ENCODE measurements at regions not wholly inside any gene's neighbourhood (a gene's known extent, or its start where the extent isn't known, plus 50 kb on each side); places are given as distances from the start of the nearest gene placed in this dataset.
"Not testable (repeated sequence)": the region's sequence is repeated elsewhere in the genome, so short reads cannot be mapped to it uniquely, and the experiment has no call there.

DNA sequence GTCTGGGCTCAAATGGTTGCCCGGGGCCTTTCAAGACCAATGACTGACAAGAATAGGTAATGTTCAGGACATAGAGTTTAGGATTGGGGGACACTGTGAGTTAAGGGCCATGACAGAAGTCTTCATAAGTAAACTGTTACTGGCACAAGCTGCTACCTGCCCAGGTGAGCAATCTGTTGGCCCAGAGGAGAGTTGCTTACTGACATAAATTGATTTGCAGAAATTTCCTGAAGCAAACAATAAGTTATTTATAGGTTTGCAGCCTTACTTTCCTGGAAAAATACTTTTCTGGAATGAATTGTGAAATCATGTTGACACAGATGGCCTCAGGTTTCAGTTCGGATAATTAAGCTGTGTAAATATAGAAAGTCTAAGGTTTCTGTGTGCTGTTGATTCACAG is 202.8 kb upstream of the C1QTNF3 start:
- peak overlapping the region; percentile 57 to 93 (median 93) for H3K27ac ChIP-seq
- peak; percentile 31 to 66 (median 45) for DNase-seq
- peak; percentile 46 for TF ChIP-seq POLR2A (IDR thresholded peaks at IDR 0.05)
- H3K4me1 ChIP-seq; H3K27me3 ChIP-seq; H3K36me3 ChIP-seq; H3K9me3 ChIP-seq; intact Hi-C loops (cut with DNase I); ATAC-seq: not testable (repeated sequence)
- 24% methylated on average over 2 of the region's 2 CpGs for WGBS (ENCODE audit: insufficient coverage, low coverage, low lambda C conversion rate, missing lambda C conversion rate)
- H3K4me3 ChIP-seq = peak overlapping the region in 2 of 3 donors; percentile 18 to 24

DNA sequence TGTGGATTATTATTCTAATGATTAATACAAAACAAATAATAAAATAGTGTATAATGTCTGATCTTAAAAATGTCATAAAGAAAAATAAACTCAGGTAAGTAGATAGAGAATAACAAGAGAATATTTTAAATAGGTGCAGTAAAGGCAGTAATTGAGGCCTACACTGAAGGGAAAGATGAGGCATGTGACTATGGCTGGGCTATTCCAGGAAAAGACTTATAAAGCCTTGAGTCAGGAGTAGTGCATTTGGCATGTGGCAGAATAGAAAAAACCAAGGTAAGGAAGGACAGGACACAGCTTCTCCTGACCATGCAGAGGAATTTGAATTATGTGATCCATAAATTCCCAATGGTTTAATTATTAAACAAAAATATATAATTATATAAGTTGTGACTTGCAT is 215.6 kb upstream of the C1QTNF3 start:
- DNase-seq; ATAC-seq; H3K9me3 ChIP-seq; H3K4me1 ChIP-seq; H3K27me3 ChIP-seq; H3K36me3 ChIP-seq; H3K4me3 ChIP-seq; intact Hi-C loops (cut with DNase I); H3K27ac ChIP-seq: not testable (repeated sequence)

DNA sequence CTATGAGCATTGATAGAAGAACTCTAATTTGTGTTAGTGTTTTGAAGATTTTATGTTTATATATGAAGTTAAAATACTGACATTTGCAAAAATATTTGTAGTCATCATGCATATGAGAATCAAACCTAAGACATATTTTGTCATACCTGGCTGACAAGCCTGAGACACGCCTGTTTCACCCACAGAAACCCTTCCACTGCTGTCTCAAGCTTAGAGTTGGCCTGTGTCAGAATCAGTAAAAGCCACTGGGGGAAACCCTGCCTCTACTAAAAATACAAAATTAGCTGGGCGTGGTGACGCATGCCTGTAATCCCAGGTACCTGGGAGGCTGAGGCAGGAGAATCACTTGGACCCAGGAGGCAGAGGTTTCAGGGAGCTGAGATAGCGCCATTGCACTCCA is 218.0 kb upstream of the C1QTNF3 start:
- H3K27ac ChIP-seq; H3K4me3 ChIP-seq; H3K27me3 ChIP-seq; ATAC-seq; H3K36me3 ChIP-seq; intact Hi-C loops (cut with DNase I); DNase-seq; H3K4me1 ChIP-seq; H3K9me3 ChIP-seq: not testable (repeated sequence)
- WGBS (ENCODE audit: insufficient coverage, low coverage, low lambda C conversion rate, missing lambda C conversion rate) = 44% methylated on average over 2 of the region's 4 CpGs

DNA sequence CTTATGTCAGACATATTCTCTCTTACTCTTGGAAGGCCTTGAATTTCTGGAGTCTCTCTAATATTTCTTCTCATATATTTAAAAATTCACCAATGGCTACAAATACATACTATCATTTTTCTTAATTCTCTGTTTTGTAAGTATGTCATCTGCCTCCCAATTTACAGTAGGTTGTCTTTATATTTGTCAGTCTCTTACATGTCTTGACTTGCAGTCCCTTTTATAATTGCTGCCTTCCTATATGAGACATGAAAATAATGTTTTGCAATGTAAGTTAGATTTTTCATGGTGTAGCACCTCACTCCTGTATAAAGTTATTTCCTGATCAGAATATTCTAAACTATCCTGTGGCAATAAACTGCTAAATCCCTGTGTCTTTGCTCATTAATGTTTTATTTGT is 223.1 kb upstream of the C1QTNF3 start:
- H3K27ac ChIP-seq; H3K4me1 ChIP-seq; DNase-seq; ATAC-seq; intact Hi-C loops (cut with DNase I); H3K36me3 ChIP-seq; H3K4me3 ChIP-seq; H3K27me3 ChIP-seq; H3K9me3 ChIP-seq: not testable (repeated sequence)

DNA sequence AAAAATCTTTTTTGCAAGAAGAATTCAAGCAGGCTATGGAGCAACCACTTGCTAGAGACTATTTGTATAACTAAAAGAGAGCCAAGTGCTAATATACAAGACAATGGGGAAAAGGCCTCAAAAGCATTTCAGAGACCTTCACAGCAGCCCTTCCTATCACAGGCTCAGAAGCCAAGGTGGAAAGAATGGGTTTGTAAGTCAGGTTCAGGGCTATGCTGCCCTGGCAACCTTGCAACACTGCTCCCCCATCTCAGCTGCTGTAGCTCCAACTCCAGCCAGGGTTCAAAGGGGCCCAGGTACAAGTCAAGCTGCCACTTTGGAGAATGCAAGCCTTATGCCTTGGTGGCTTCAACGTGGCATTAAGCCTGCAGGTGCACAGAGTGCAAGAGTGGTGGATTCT is 253.7 kb upstream of the C1QTNF3 start:
- H3K27me3 ChIP-seq; H3K9me3 ChIP-seq; DNase-seq; H3K27ac ChIP-seq; H3K36me3 ChIP-seq; H3K4me3 ChIP-seq; ATAC-seq; H3K4me1 ChIP-seq; intact Hi-C loops (cut with DNase I): not testable (repeated sequence)
- WGBS (ENCODE audit: insufficient coverage, low coverage, low lambda C conversion rate, missing lambda C conversion rate) = 38% methylated on average over 1 of the region's 1 CpG

DNA sequence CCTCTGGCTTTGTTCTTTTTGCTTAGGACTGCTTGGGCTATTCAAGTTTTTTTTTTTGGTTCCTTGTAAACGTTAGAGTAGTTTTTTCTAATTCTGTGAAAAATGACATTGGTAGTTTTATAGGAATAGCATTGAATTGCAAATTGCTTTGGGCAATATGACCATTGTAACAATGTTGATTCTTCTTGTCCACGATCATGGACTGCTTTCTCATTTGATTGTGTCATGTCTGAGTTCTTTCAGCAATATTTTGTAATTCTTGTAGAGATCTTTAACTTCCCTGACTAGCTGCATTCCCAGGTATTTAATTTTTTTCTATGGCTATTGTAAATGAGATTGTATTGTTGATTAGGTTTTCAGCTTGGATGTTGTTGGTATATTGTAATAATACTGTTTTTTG is 286.2 kb upstream of the C1QTNF3 start:
- H3K4me3 ChIP-seq; H3K27ac ChIP-seq; H3K36me3 ChIP-seq; H3K4me1 ChIP-seq; H3K27me3 ChIP-seq; DNase-seq; ATAC-seq; H3K9me3 ChIP-seq; intact Hi-C loops (cut with DNase I): not testable (repeated sequence)
- WGBS (ENCODE audit: insufficient coverage, low coverage, low lambda C conversion rate, missing lambda C conversion rate) = 51% methylated on average over 2 of the region's 2 CpGs

DNA sequence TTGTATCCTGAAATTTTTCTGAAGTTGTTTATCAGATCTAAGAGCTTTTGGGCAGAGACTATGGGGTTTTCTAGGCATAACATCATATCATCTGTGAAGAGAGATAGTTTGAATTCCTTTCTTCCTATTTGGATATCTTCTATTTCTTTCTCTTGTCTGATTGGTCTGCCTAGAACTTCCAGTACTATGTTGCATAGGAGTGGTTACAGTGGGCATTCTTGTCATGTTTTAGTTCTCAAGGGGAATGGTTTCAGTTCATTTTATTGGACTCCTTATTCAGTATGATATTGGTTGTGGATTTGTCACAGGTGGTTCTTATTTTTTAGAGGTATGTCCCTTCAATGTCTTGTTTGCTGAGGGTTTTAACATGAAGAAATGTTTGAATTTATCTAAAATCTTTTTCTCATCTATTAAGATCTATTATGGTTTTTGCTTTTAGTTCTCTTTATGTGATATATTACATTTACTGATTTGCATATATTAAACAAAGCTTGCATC is 286.6 kb upstream of the C1QTNF3 start:
- ATAC-seq; H3K36me3 ChIP-seq; H3K9me3 ChIP-seq; DNase-seq; intact Hi-C loops (cut with DNase I); H3K27me3 ChIP-seq; H3K27ac ChIP-seq; H3K4me3 ChIP-seq; H3K4me1 ChIP-seq: not testable (repeated sequence)

DNA sequence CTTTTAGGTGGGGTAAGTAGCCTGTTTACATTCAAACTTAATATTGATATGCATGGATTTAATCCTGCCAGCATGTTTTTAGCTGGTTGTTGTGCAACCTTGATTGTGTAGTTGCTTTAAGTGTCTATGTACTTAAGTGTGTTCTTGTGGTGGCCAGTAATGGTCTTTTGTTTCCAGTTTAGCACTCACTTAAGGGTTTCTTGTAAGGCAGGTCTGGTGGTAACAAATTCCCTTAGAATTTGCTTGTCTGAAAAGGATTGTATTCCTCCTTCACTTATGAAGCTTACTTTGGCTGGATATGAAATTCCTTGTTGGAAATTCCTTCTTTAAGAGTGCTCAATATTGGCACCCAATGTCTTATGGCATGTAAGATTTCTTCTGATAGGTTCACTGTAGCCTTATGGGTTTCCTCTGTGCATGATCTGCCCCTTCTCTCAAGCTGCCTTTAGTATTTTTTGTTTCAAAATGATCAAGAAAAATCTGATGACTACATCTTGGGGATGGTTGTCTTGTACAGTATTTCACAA is 289.0 kb upstream of the C1QTNF3 start:
- ATAC-seq; intact Hi-C loops (cut with DNase I); DNase-seq: not testable (repeated sequence)

DNA sequence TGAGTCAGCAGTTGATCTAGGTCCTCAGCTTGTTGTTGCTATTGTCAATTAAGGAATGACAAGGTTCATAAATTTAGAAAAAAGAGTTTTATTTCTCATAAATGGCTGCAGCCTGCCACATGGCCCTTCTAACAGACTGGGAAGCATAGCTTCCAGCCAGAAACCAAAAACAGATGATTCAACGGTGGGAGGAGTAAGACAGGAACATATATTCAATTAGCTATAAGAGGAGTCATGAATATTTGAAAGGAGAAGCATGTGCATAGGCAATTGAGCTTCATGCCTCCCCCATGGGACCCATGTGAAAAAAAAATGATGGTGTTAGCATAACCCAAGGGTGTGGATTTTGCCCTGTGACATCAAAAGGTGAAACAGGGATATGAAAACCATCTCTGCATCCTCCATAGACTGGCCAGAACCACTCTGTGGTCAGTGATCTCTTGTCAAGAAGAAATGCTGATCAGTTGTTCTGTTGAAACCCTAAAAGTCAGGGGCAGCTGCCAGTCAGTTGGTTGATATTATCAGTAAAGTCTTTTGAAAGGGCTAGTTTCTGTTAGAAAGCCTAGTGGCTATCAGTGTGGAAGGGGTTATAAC is 296.5 kb upstream of the C1QTNF3 start:
- WGBS (ENCODE audit: insufficient coverage, low coverage, low lambda C conversion rate, missing lambda C conversion rate) = 60% methylated on average over 1 of the region's 1 CpG
- H3K27me3 ChIP-seq; H3K9me3 ChIP-seq; H3K4me3 ChIP-seq; intact Hi-C loops (cut with DNase I); H3K27ac ChIP-seq; H3K36me3 ChIP-seq; H3K4me1 ChIP-seq; DNase-seq; ATAC-seq: not testable (repeated sequence)

More for the DNA sequence above, 289.0 kb upstream of the C1QTNF3 start:
- not testable (repeated sequence) for H3K4me1 ChIP-seq, H3K9me3 ChIP-seq, H3K4me3 ChIP-seq, H3K27ac ChIP-seq, H3K36me3 ChIP-seq, H3K27me3 ChIP-seq

DNA sequence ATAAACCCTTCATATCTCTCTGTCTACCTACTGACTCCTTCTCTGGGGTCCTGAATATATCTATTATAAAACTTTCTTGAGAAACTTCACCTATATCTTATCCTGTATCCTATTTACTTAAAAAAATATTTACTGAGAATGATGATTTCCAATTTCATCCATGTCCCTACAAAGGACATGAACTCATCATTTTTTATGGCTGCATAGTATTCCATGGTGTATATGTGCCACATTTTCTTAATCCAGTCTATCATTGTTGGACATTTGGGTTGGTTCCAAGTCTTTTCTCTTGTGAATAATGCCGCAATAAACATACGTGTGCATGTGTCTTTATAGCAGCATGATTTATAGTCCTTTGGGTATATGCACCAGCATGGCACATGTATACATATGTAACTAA is 301.7 kb upstream of the RAI14 start:
- H3K4me3 ChIP-seq; H3K9me3 ChIP-seq; DNase-seq; H3K36me3 ChIP-seq; ATAC-seq; H3K4me1 ChIP-seq; H3K27ac ChIP-seq; H3K27me3 ChIP-seq; intact Hi-C loops (cut with DNase I): not testable (repeated sequence)
- WGBS (ENCODE audit: insufficient coverage, low coverage, low lambda C conversion rate, missing lambda C conversion rate) = 93% methylated on average over 2 of the region's 2 CpGs

DNA sequence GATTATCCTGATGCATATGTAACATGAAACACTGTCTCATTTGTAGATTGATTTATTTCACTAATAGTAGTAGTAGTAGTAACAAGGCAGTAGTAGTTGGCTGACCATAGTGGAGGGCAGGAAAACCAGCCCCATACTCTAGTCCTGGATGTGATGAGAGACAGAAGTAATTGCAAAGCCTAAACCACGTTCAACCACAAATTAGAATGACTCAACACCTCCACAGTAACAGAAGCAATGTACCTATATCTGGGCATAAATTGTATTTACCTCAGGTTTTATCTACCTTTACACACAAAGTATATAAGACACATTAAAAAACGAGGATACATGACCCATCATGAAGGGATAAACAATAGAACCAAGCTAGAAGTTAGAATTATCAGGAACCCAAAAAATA is 284.7 kb upstream of the RAI14 start:
- DNase-seq; ATAC-seq; H3K4me3 ChIP-seq; H3K27ac ChIP-seq; intact Hi-C loops (cut with DNase I); H3K27me3 ChIP-seq; H3K36me3 ChIP-seq; H3K4me1 ChIP-seq; H3K9me3 ChIP-seq: not testable (repeated sequence)
- 45% methylated on average over 2 of the region's 2 CpGs for WGBS (ENCODE audit: insufficient coverage, low coverage, low lambda C conversion rate, missing lambda C conversion rate)

DNA sequence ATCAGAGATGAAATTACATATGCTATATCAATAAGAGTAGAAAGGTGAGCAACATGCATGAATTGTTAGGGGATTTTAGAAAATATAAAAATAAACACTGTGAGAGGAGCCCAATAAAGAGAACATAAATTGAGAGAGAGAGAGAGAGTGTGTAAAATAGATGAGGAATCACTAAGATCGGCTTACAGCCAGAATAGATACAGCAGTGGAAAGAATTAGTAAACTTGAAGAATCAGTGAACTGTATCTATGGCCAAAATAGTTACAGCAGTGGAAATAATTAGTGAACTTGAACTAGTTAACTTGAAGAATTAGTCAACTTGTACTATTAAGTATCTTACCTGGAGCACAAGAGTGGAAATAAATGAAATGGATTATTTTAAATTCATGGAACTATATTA is 284.3 kb upstream of the RAI14 start:
- intact Hi-C loops (cut with DNase I); H3K4me3 ChIP-seq; H3K9me3 ChIP-seq; H3K27ac ChIP-seq; ATAC-seq; DNase-seq; H3K27me3 ChIP-seq; H3K36me3 ChIP-seq; H3K4me1 ChIP-seq: not testable (repeated sequence)
- 0% methylated on average over 1 of the region's 1 CpG for WGBS (ENCODE audit: insufficient coverage, low coverage, low lambda C conversion rate, missing lambda C conversion rate)

Data from right lobe of liver (tissue), 6 donors.